IPS DF 6.9 (cell line): ENCODE measurements at regions not wholly inside any gene's neighbourhood (a gene's known extent, or its start where the extent isn't known, plus 50 kb on each side); places are given as distances from the start of the nearest gene placed in this dataset.

Experiments used
- DNase-seq: peaks from one replicate; pipeline ENCODE4 v3.0.0-alpha.2; 2013; ENCODE audit warnings: low read depth, low spot score
- H3K27ac ChIP-seq: one replicate; pipeline ENCODE4 v1.5.1; 2013; ENCODE audit warnings: low read length, control low read depth
- H3K27me3 ChIP-seq: 2 replicates; pipeline ENCODE4 v1.6.1; 2013; ENCODE audit warnings: mild to moderate bottlenecking, low read length; ENCODE audit not compliant: control insufficient read depth, insufficient read depth
- H3K36me3 ChIP-seq: 2 replicates; pipeline ENCODE4 v1.6.1; 2013; ENCODE audit warnings: low read length; ENCODE audit not compliant: control insufficient read depth, insufficient read depth
- H3K4me1 ChIP-seq: 2 replicates; pipeline ENCODE4 v1.6.1; 2013; ENCODE audit warnings: low read length; ENCODE audit not compliant: control insufficient read depth, insufficient read depth
- H3K4me3 ChIP-seq: 2 replicates; pipeline ENCODE4 v1.5.1; 2013; ENCODE audit warnings: mild to moderate bottlenecking, low read length
- H3K9me3 ChIP-seq: 2 replicates; pipeline ENCODE4 v1.6.1; 2013; ENCODE audit warnings: low read length, inconsistent platforms; ENCODE audit not compliant: control insufficient read depth, insufficient read depth
- WGBS: extraction: QIAGEN DNeasy Blood & Tissue Kit; methylation state at CpG from one replicate; pipeline ENCODE4 v1.1.7; 2013; ENCODE audit warnings: mixed read lengths, missing lambda C conversion rate; ENCODE audit not compliant: insufficient read length, insufficient coverage; 5-methylcytosine and 5-hydroxymethylcytosine counted together

GRCh38 chr10:128627811-128628210 is 501.6 kb upstream of the MKI67 start:
- no peaks in the 10 kb centered on the region for H3K9me3 ChIP-seq
- no peak overlapping the region for H3K4me3 ChIP-seq
- H3K27me3 ChIP-seq = no peaks in the 10 kb centered on the region
- no peak for DNase-seq
- H3K27ac ChIP-seq = no peak overlapping the region
- whole genome bisulfite sequencing = no CpG with 5 or more reads among the region's 7 CpGs
- no peaks in the 10 kb centered on the region for H3K36me3 ChIP-seq
- peaks cover 3% of the 10 kb centered on the region; the same call in 1 of the 2 replicates for H3K4me1 ChIP-seq

GRCh38 chr10:128628252-128628651 is 502.0 kb upstream of the MKI67 start:
- H3K27me3 ChIP-seq = no peaks in the 10 kb centered on the region
- H3K4me1 ChIP-seq = peaks cover 3% of the 10 kb centered on the region; the same call in 1 of the 2 replicates
- no peaks in the 10 kb centered on the region for H3K9me3 ChIP-seq
- H3K27ac ChIP-seq = no peak overlapping the region
- no CpG with 5 or more reads among the region's 6 CpGs for WGBS
- H3K36me3 ChIP-seq = no peaks in the 10 kb centered on the region
- no peak for DNase-seq
- no peak overlapping the region for H3K4me3 ChIP-seq

- Histone ChIP-seq H3K4me3 (no peak overlapping the region), H3K9me3 (no peaks in the 10 kb centered on the region), H3K36me3 (no peaks in the 10 kb centered on the region), H3K27ac (no peak overlapping the region), H3K4me1 (peaks cover 3% of the 10 kb centered on the region; the same call in 1 of the 2 replicates), H3K27me3 (no peaks in the 10 kb centered on the region)
- no CpG with 5 or more reads among the region's 17 CpGs for WGBS
- no peak for DNase-seq
Measured at GRCh38 chr10:128629111-128630096, 503.2 kb upstream of the MKI67 start.

- H3K4me1 ChIP-seq = peaks cover 3% of the 10 kb centered on the region; the same call in 1 of the 2 replicates
- no peak for DNase-seq
- WGBS = no CpG with 5 or more reads among the region's 12 CpGs
Measured at GRCh38 chr10:128630787-128631252, 504.6 kb upstream of the MKI67 start.

GRCh38 chr10:128631801-128632241 is 505.6 kb upstream of the MKI67 start:
- no peak overlapping the region for H3K27ac ChIP-seq
- DNase-seq = no peak
- H3K27me3 ChIP-seq = no peaks in the 10 kb centered on the region
- no peaks in the 10 kb centered on the region for H3K36me3 ChIP-seq
- no peaks in the 10 kb centered on the region for H3K9me3 ChIP-seq
- WGBS = no CpG with 5 or more reads among the region's 12 CpGs
- H3K4me1 ChIP-seq = no peaks in the 10 kb centered on the region
- no peak overlapping the region for H3K4me3 ChIP-seq

More at GRCh38 chr10:128630787-128631252, 504.6 kb upstream of the MKI67 start:
- Histone ChIP-seq H3K36me3 (no peaks in the 10 kb centered on the region), H3K4me3 (no peak overlapping the region), H3K27me3 (no peaks in the 10 kb centered on the region), H3K27ac (no peak overlapping the region), H3K9me3 (no peaks in the 10 kb centered on the region)

GRCh38 chr10:128632694-128633093 is 506.5 kb upstream of the MKI67 start:
- H3K27me3 ChIP-seq = no peaks in the 10 kb centered on the region
- no peaks in the 10 kb centered on the region for H3K36me3 ChIP-seq
- H3K4me3 ChIP-seq = no peak overlapping the region
- no peak overlapping the region for H3K27ac ChIP-seq
- no CpG with 5 or more reads among the region's 7 CpGs for WGBS
- no peaks in the 10 kb centered on the region for H3K4me1 ChIP-seq
- DNase-seq = no peak
- H3K9me3 ChIP-seq = no peaks in the 10 kb centered on the region

GRCh38 chr10:128633864-128634540 is 507.8 kb upstream of the MKI67 start:
- Histone ChIP-seq H3K4me1 (no peaks in the 10 kb centered on the region), H3K36me3 (no peaks in the 10 kb centered on the region), H3K27ac (no peak overlapping the region), H3K27me3 (no peaks in the 10 kb centered on the region), H3K9me3 (no peaks in the 10 kb centered on the region), H3K4me3 (no peak overlapping the region)
- DNase-seq = no peak
- WGBS = no CpG with 5 or more reads among the region's 6 CpGs

GRCh38 chr10:128642023-128642422 is 515.8 kb upstream of the MKI67 start:
- Histone ChIP-seq H3K27ac (no peak overlapping the region), H3K9me3 (no peaks in the 10 kb centered on the region), H3K4me1 (no peaks in the 10 kb centered on the region), H3K36me3 (no peaks in the 10 kb centered on the region), H3K27me3 (no peaks in the 10 kb centered on the region), H3K4me3 (no peak overlapping the region)
- no peak for DNase-seq
- no CpG with 5 or more reads among the region's 4 CpGs for WGBS

- DNase-seq = no peak
- no peaks in the 10 kb centered on the region for H3K9me3 ChIP-seq
- H3K4me1 ChIP-seq = no peaks in the 10 kb centered on the region
- no CpG with 5 or more reads among the region's 2 CpGs for WGBS
- H3K27ac ChIP-seq = no peak overlapping the region
- no peaks in the 10 kb centered on the region for H3K27me3 ChIP-seq
- H3K4me3 ChIP-seq = no peak overlapping the region
- H3K36me3 ChIP-seq = no peaks in the 10 kb centered on the region
Measured at GRCh38 chr10:128642502-128642901, 516.3 kb upstream of the MKI67 start.

- no peak for DNase-seq
- no peak overlapping the region for H3K27ac ChIP-seq
- no peaks in the 10 kb centered on the region for H3K27me3 ChIP-seq
- no CpG with 5 or more reads among the region's 1 CpG for WGBS
- H3K9me3 ChIP-seq = no peaks in the 10 kb centered on the region
- no peak overlapping the region for H3K4me3 ChIP-seq
- no peaks in the 10 kb centered on the region for H3K36me3 ChIP-seq
- no peaks in the 10 kb centered on the region for H3K4me1 ChIP-seq
Measured at GRCh38 chr10:128643658-128644057, 517.4 kb upstream of the MKI67 start.
